Panc1 (cell line): ENCODE measurements at regions not wholly inside any gene's neighbourhood (a gene's known extent, or its start where the extent isn't known, plus 50 kb on each side); places are given as distances from the start of the nearest gene placed in this dataset.

Source experiments
- ATAC-seq: fragments of 200-7000 bp; cut with Tn5 transposase; 2 replicates; pipeline ENCODE4 v1.9.1; 2020; ENCODE audit warnings: mild to moderate bottlenecking, moderate library complexity
- BruUV-seq: library from RNA; stranded (reverse); fragments of 400-500 nt; replicated peaks from 2 replicates; lab custom pipeline; 2021; lab: Mats Ljungman, UMichigan
- CTCF ChIA-PET: fragments of 300-600 bp; sonication (Branson Sonifier 250); formaldehyde crosslinking; loops from one replicate; lab custom pipeline; 2022; ENCODE audit warnings: antibody characterized with exemption; lab: Charles Lee
- POLR2A ChIA-PET: fragments of 300-600 bp; sonication (Branson Sonifier 250); formaldehyde crosslinking; loops from one replicate; lab custom pipeline; 2022; ENCODE audit warnings: antibody characterized with exemption; lab: Charles Lee
- DNase-seq: peaks from one replicate; pipeline ENCODE4 v3.0.0-alpha.2; 2010; ENCODE audit warnings: low read depth, low spot score
- H3K27ac ChIP-seq: 2 replicates; pipeline ENCODE4 v1.5.1; 2011; ENCODE audit warnings: mild to moderate bottlenecking, low read length, inconsistent platforms
- H3K27me3 ChIP-seq: fragments of 200-500 bp; sonication (Bioruptor generic); 2 replicates; pipeline ENCODE4 v1.6.0; 2014; ENCODE audit warnings: low read length, inconsistent platforms; ENCODE audit not compliant: control insufficient read depth, insufficient read depth
- H3K36me3 ChIP-seq: fragments of 200-500 bp; sonication (Bioruptor generic); 2 replicates; pipeline ENCODE4 v1.5.1; 2014; ENCODE audit warnings: inconsistent platforms, mild to moderate bottlenecking, low read length, moderate library complexity; ENCODE audit not compliant: control insufficient read depth, insufficient read depth
- H3K4me1 ChIP-seq: 2 replicates; pipeline ENCODE4 v1.5.1; 2011; ENCODE audit warnings: inconsistent platforms, mild to moderate bottlenecking, low read length, moderate library complexity; ENCODE audit not compliant: control insufficient read depth, insufficient read depth
- H3K4me3 ChIP-seq, 2 experiments: 2 replicates each; pipeline ENCODE4 v1.5.1; 2011 to 2012; ENCODE audit warnings: low read depth in 2 of 2, low read length in 2 of 2, mild to moderate bottlenecking in 2 of 2, inconsistent platforms in 1 of 2, moderate library complexity in 1 of 2
- H3K9me3 ChIP-seq: fragments of 200-500 bp; sonication (Bioruptor generic); 2 replicates; pipeline ENCODE4 v1.5.1; 2014; ENCODE audit warnings: low read depth, mild to moderate bottlenecking, inconsistent platforms, low read length, moderate library complexity; ENCODE audit not compliant: control insufficient read depth, insufficient read depth
- CTCF ChIP-seq: fragments of 450-650 bp; IDR thresholded peaks from 2 replicates; pipeline ENCODE4 v1.5.1; 2017; ENCODE audit warnings: mild to moderate bottlenecking
- POLR2AphosphoS5 ChIP-seq: IDR thresholded peaks from 2 replicates; pipeline ENCODE4 v1.6.1; 2012; ENCODE audit warnings: mild to moderate bottlenecking, low read depth, low read length, moderate library complexity
- REST ChIP-seq, 2 experiments: IDR thresholded peaks; 2 replicates each; pipeline ENCODE4 v1.6.1; 2011 to 2012; ENCODE audit warnings: low read depth in 2 of 2, control low read depth in 1 of 2, low read length in 1 of 2, mild to moderate bottlenecking in 1 of 2, moderate library complexity in 1 of 2; ENCODE audit not compliant: insufficient read depth in 1 of 2
- SIN3A ChIP-seq: IDR thresholded peaks from 2 replicates; pipeline ENCODE4 v1.6.1; 2012; ENCODE audit warnings: low read depth, mild to moderate bottlenecking, low read length, moderate library complexity, borderline replicate concordance; ENCODE audit not compliant: insufficient read depth
- TCF7L2 ChIP-seq: IDR thresholded peaks from 2 replicates; pipeline ENCODE4 v1.6.1; 2011; ENCODE audit warnings: mild to moderate bottlenecking, low read depth, low read length, inconsistent platforms
- in situ Hi-C: cut with HindIII; loops from 2 replicates; pipeline ENCODE4 v1.10.0; 2016; ENCODE audit warnings: low sequenced_read_pairs, low pct_unique_long_range_greater_than_20kb
- intact Hi-C: fragments of 100-400 bp; cut with micrococcal nuclease; formaldehyde crosslinking; loops from one replicate; pipeline ENCODE4 v1.10.0; 2022; ENCODE audit not compliant: unreplicated experiment

GRCh38 chr20:22928679-22929078 lies 106.4 kb upstream of the SSTR4 start:
- Histone ChIP-seq H3K4me1 (no peaks in the 10 kb centered on the region), H3K4me3 (no peak overlapping the region), H3K27ac (no peak overlapping the region), H3K27me3 (no peaks in the 10 kb centered on the region), H3K9me3 (no peaks in the 10 kb centered on the region), H3K36me3 (no peaks in the 10 kb centered on the region)
- TF ChIP-seq TCF7L2 (no peak), POLR2AphosphoS5 (no peak), CTCF (no peak), SIN3A (no peak), REST (IDR thresholded peaks at IDR 0.05; ENCODE audit: insufficient read depth in 1 of 2, low read depth in 2 of 2, low read length in 1 of 2) (no peak)
- no TSS peak for BruUV-seq
- in situ Hi-C loops = no loop called here
- no peak for ATAC-seq
- CTCF ChIA-PET = no interaction called here
- intact Hi-C loops = no loop called here
- no peak for DNase-seq
- POLR2A ChIA-PET = no interaction called here

GRCh38 chr20:22929661-22930060 lies 105.5 kb upstream of the SSTR4 start:
- TF ChIP-seq TCF7L2 (no peak), CTCF (no peak), REST (IDR thresholded peaks at IDR 0.05; ENCODE audit: insufficient read depth in 1 of 2, low read depth in 2 of 2, low read length in 1 of 2) (no peak), POLR2AphosphoS5 (no peak), SIN3A (no peak)
- no TSS peak for BruUV-seq
- ChIA-PET CTCF (no interaction called here), POLR2A (no interaction called here)
- intact Hi-C loops (no loop called here), in situ Hi-C loops (no loop called here)
- no peaks in the 10 kb centered on the region for H3K36me3 ChIP-seq
- H3K9me3 ChIP-seq = no peaks in the 10 kb centered on the region
- DNase-seq (no peak), ATAC-seq (no peak)
- no peaks in the 10 kb centered on the region for H3K4me1 ChIP-seq
- H3K4me3 ChIP-seq = no peak overlapping the region
- H3K27me3 ChIP-seq = no peaks in the 10 kb centered on the region
- no peak overlapping the region for H3K27ac ChIP-seq
